ENCODE measurements at regions not wholly inside any gene's neighbourhood (a gene's known extent, or its start where the extent isn't known, plus 50 kb on each side); places are given as distances from the start of the nearest gene placed in this dataset.

GRCh38 chr7:28266402-28266801 lies 85.8 kb upstream of the JAZF1 start:
- intact Hi-C loops (cut with DNase I) = no loop called here
- TF ChIP-seq CTCF (IDR thresholded peaks at IDR 0.05) (no peak), POLR2A (IDR thresholded peaks at IDR 0.05) (no peak), POLR2AphosphoS5 (IDR thresholded peaks at IDR 0.05; ENCODE audit: insufficient read depth in 1 of 2, low read depth in 1 of 2) (no peak)
- Histone ChIP-seq H3K4me1 (no peaks in the 10 kb centered on the region), H3K4me3 (no peak overlapping the region), H3K9me3 (no peaks in the 10 kb centered on the region), H3K27ac (no peak overlapping the region), H3K27me3 (no peaks in the 10 kb centered on the region), H3K36me3 (no peaks in the 10 kb centered on the region)
- no peak for DNase-seq (ENCODE audit: extremely low spot score in 2 of 2)

GRCh38 chr7:28267012-28267411 lies 86.4 kb upstream of the JAZF1 start:
- intact Hi-C loops (cut with DNase I) = no loop called here
- no peaks in the 10 kb centered on the region for H3K4me1 ChIP-seq
- no peak overlapping the region for H3K4me3 ChIP-seq
- H3K36me3 ChIP-seq = no peaks in the 10 kb centered on the region
- no peak for TF ChIP-seq CTCF (IDR thresholded peaks at IDR 0.05)
- TF ChIP-seq POLR2AphosphoS5 (IDR thresholded peaks at IDR 0.05; ENCODE audit: insufficient read depth in 1 of 2, low read depth in 1 of 2) = no peak
- H3K9me3 ChIP-seq = no peaks in the 10 kb centered on the region
- H3K27ac ChIP-seq = no peak overlapping the region
- H3K27me3 ChIP-seq = no peaks in the 10 kb centered on the region
- DNase-seq (ENCODE audit: extremely low spot score in 2 of 2) = no peak

DNA sequence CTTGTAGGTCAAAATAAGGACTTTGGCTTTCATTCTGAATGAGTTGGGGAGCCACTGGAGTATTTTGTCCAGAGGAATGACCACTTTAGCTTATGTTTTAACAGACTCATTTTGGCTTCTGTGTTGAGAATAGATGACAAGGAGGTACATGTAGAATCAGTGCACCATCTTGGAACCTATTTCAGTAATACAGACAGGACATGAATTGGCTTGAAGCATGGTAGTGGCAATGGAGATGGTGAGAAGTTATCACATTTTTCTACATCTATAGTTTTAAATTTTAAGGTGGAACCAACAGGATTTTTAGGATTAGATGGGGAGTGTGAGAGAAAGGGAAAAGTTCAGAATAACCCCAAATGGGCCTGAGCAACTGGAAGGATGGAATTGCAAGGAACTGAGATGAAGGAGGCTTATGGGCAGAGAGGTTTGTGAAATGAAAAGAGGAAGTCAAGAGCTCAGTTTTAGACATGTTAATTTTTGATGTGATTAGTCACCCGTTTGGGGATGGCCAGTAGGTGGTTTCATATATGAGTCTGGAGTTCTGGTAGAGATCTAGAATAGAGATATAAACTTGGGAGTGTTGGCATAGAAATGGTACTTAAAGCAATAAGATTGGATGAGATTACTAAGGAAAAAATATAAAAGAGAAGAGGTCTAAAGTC lies 89.2 kb upstream of the JAZF1 start:
- DNase-seq (ENCODE audit: extremely low spot score in 2 of 2) = no peak
- H3K4me3 ChIP-seq = no peak overlapping the region
- no peaks in the 10 kb centered on the region for H3K4me1 ChIP-seq
- intact Hi-C loops (cut with DNase I) = no loop called here
- H3K27ac ChIP-seq = no peak overlapping the region
- H3K9me3 ChIP-seq = no peaks in the 10 kb centered on the region
- no peaks in the 10 kb centered on the region for H3K36me3 ChIP-seq
- TF ChIP-seq POLR2AphosphoS5 (IDR thresholded peaks at IDR 0.05; ENCODE audit: insufficient read depth in 1 of 2, low read depth in 1 of 2) = no peak
- no peak for TF ChIP-seq POLR2A (IDR thresholded peaks at IDR 0.05)
- TF ChIP-seq CTCF (IDR thresholded peaks at IDR 0.05) = no peak
- H3K27me3 ChIP-seq = no peaks in the 10 kb centered on the region

- no peaks in the 10 kb centered on the region for H3K9me3 ChIP-seq
- H3K27me3 ChIP-seq = no peaks in the 10 kb centered on the region
- no peaks in the 10 kb centered on the region for H3K36me3 ChIP-seq
- DNase-seq (ENCODE audit: extremely low spot score in 2 of 2) = no peak
- intact Hi-C loops (cut with DNase I) = no loop called here
- no peak overlapping the region for H3K27ac ChIP-seq
- TF ChIP-seq POLR2A (IDR thresholded peaks at IDR 0.05) = no peak
- no peak for TF ChIP-seq POLR2AphosphoS5 (IDR thresholded peaks at IDR 0.05; ENCODE audit: insufficient read depth in 1 of 2, low read depth in 1 of 2)
- no peak for TF ChIP-seq CTCF (IDR thresholded peaks at IDR 0.05)
- H3K4me1 ChIP-seq = no peaks in the 10 kb centered on the region
- H3K4me3 ChIP-seq = no peak overlapping the region
Measured at GRCh38 chr7:28270536-28270935, 89.9 kb upstream of the JAZF1 start.

DNA sequence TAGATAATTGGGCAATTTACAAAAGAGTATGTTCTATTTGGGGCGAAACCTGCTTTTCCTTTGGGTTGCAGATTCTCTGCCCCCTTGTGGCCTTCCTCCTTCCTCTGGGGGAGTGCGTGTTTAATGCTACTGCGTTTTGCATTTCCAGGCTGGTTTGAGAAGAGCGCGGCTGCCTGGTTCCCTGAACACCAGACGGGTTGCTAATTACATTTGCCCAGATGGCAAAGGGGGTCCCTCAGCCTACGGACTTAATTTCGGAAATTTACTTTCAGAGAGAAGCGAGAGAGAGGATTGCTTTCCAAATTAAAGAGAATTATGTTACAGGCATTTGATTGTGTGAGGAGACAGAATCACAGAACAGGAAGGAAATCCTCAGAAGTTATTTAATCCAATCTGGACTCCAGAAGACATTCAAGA lies 91.9 kb upstream of the JAZF1 start:
- H3K9me3 ChIP-seq = no peaks in the 10 kb centered on the region
- no peaks in the 10 kb centered on the region for H3K36me3 ChIP-seq
- DNase-seq (ENCODE audit: extremely low spot score in 2 of 2) = no peak
- TF ChIP-seq POLR2A (IDR thresholded peaks at IDR 0.05) (no peak), POLR2AphosphoS5 (IDR thresholded peaks at IDR 0.05; ENCODE audit: insufficient read depth in 1 of 2, low read depth in 1 of 2) (no peak), CTCF (IDR thresholded peaks at IDR 0.05) (peak in 1 of 3 experiments; percentile 47)
- intact Hi-C loops (cut with DNase I) = no loop called here
- no peaks in the 10 kb centered on the region for H3K4me1 ChIP-seq
- no peak overlapping the region for H3K27ac ChIP-seq
- peak overlapping the region in 1 of 2 donors; percentile 34 for H3K4me3 ChIP-seq
- no peaks in the 10 kb centered on the region for H3K27me3 ChIP-seq
